ENCODE measurements at regions not wholly inside any gene's neighbourhood (a gene's known extent, or its start where the extent isn't known, plus 50 kb on each side); places are given as distances from the start of the nearest gene placed in this dataset.

DNA sequence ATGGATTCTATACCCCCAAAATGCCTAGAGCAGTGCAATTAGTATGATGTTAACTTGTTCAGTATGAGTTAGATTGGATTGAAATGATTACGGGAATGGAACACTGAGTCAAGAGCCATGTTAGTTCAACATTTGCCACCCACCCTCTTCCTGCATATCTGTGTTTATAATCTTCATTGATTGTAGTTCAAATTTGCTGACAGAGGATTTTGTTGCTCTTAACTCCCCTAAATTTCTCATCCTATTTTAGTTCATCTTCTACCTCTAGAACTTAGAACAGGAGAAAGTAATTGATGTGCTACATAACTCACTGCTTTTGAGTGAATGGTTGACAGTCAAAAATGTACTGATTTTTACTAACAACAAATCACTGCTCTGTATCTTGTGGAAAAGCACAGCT lies 673.5 kb upstream of the NRXN1 start:
- TF ChIP-seq POLR2AphosphoS5 (IDR thresholded peaks at IDR 0.05; ENCODE audit: low read depth), result no peak
- no peak for TF ChIP-seq NANOG (IDR thresholded peaks at IDR 0.05; ENCODE audit: borderline replicate concordance)
- no peak for TF ChIP-seq CREB1 (CRISPR knock-in tag; IDR thresholded peaks at IDR 0.05; ENCODE audit: low read depth)
- TF ChIP-seq, protein P1, sequence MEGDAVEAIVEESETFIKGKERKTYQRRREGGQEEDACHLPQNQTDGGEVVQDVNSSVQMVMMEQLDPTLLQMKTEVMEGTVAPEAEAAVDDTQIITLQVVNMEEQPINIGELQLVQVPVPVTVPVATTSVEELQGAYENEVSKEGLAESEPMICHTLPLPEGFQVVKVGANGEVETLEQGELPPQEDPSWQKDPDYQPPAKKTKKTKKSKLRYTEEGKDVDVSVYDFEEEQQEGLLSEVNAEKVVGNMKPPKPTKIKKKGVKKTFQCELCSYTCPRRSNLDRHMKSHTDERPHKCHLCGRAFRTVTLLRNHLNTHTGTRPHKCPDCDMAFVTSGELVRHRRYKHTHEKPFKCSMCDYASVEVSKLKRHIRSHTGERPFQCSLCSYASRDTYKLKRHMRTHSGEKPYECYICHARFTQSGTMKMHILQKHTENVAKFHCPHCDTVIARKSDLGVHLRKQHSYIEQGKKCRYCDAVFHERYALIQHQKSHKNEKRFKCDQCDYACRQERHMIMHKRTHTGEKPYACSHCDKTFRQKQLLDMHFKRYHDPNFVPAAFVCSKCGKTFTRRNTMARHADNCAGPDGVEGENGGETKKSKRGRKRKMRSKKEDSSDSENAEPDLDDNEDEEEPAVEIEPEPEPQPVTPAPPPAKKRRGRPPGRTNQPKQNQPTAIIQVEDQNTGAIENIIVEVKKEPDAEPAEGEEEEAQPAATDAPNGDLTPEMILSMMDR (conservative IDR thresholded peaks at IDR 0.05; ENCODE audit: low read depth in 2 of 2), result no peak
- TF ChIP-seq EZH2 (IDR thresholded peaks at IDR 0.05; ENCODE audit: low read depth, unreplicated experiment), result no peak
- no peak for TF ChIP-seq JUNB (IDR thresholded peaks at IDR 0.05; ENCODE audit: unreplicated experiment)
- TF ChIP-seq, protein P2, sequence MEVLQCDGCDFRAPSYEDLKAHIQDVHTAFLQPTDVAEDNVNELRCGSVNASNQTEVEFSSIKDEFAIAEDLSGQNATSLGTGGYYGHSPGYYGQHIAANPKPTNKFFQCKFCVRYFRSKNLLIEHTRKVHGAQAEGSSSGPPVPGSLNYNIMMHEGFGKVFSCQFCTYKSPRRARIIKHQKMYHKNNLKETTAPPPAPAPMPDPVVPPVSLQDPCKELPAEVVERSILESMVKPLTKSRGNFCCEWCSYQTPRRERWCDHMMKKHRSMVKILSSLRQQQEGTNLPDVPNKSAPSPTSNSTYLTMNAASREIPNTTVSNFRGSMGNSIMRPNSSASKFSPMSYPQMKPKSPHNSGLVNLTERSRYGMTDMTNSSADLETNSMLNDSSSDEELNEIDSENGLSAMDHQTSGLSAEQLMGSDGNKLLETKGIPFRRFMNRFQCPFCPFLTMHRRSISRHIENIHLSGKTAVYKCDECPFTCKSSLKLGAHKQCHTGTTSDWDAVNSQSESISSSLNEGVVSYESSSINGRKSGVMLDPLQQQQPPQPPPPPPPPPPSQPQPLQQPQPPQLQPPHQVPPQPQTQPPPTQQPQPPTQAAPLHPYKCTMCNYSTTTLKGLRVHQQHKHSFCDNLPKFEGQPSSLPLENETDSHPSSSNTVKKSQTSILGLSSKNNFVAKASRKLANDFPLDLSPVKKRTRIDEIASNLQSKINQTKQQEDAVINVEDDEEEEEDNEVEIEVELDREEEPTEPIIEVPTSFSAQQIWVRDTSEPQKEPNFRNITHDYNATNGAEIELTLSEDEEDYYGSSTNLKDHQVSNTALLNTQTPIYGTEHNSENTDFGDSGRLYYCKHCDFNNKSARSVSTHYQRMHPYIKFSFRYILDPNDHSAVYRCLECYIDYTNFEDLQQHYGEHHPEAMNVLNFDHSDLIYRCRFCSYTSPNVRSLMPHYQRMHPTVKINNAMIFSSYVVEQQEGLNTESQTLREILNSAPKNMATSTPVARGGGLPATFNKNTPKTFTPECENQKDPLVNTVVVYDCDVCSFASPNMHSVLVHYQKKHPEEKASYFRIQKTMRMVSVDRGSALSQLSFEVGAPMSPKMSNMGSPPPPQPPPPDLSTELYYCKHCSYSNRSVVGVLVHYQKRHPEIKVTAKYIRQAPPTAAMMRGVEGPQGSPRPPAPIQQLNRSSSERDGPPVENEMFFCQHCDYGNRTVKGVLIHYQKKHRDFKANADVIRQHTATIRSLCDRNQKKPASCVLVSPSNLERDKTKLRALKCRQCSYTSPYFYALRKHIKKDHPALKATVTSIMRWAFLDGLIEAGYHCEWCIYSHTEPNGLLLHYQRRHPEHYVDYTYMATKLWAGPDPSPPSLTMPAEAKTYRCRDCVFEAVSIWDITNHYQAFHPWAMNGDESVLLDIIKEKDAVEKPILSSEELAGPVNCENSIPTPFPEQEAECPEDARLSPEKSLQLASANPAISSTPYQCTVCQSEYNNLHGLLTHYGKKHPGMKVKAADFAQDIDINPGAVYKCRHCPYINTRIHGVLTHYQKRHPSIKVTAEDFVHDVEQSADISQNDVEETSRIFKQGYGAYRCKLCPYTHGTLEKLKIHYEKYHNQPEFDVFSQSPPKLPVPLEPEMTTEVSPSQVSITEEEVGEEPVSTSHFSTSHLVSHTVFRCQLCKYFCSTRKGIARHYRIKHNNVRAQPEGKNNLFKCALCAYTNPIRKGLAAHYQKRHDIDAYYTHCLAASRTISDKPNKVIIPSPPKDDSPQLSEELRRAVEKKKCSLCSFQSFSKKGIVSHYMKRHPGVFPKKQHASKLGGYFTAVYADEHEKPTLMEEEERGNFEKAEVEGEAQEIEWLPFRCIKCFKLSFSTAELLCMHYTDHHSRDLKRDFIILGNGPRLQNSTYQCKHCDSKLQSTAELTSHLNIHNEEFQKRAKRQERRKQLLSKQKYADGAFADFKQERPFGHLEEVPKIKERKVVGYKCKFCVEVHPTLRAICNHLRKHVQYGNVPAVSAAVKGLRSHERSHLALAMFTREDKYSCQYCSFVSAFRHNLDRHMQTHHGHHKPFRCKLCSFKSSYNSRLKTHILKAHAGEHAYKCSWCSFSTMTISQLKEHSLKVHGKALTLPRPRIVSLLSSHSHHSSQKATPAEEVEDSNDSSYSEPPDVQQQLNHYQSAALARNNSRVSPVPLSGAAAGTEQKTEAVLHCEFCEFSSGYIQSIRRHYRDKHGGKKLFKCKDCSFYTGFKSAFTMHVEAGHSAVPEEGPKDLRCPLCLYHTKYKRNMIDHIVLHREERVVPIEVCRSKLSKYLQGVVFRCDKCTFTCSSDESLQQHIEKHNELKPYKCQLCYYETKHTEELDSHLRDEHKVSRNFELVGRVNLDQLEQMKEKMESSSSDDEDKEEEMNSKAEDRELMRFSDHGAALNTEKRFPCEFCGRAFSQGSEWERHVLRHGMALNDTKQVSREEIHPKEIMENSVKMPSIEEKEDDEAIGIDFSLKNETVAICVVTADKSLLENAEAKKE (CRISPR knock-in tag; IDR thresholded peaks at IDR 0.05), result no peak
- TF ChIP-seq ZNF331 (CRISPR knock-in tag; IDR thresholded peaks at IDR 0.05; ENCODE audit: low read depth), result no peak
- TF ChIP-seq STAT1 (IDR thresholded peaks at IDR 0.05; ENCODE audit: unreplicated experiment), result no peak
- TF ChIP-seq, protein P3, sequence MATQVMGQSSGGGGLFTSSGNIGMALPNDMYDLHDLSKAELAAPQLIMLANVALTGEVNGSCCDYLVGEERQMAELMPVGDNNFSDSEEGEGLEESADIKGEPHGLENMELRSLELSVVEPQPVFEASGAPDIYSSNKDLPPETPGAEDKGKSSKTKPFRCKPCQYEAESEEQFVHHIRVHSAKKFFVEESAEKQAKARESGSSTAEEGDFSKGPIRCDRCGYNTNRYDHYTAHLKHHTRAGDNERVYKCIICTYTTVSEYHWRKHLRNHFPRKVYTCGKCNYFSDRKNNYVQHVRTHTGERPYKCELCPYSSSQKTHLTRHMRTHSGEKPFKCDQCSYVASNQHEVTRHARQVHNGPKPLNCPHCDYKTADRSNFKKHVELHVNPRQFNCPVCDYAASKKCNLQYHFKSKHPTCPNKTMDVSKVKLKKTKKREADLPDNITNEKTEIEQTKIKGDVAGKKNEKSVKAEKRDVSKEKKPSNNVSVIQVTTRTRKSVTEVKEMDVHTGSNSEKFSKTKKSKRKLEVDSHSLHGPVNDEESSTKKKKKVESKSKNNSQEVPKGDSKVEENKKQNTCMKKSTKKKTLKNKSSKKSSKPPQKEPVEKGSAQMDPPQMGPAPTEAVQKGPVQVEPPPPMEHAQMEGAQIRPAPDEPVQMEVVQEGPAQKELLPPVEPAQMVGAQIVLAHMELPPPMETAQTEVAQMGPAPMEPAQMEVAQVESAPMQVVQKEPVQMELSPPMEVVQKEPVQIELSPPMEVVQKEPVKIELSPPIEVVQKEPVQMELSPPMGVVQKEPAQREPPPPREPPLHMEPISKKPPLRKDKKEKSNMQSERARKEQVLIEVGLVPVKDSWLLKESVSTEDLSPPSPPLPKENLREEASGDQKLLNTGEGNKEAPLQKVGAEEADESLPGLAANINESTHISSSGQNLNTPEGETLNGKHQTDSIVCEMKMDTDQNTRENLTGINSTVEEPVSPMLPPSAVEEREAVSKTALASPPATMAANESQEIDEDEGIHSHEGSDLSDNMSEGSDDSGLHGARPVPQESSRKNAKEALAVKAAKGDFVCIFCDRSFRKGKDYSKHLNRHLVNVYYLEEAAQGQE (IDR thresholded peaks at IDR 0.05; ENCODE audit: unreplicated experiment), result no peak
- TF ChIP-seq, protein P4, sequence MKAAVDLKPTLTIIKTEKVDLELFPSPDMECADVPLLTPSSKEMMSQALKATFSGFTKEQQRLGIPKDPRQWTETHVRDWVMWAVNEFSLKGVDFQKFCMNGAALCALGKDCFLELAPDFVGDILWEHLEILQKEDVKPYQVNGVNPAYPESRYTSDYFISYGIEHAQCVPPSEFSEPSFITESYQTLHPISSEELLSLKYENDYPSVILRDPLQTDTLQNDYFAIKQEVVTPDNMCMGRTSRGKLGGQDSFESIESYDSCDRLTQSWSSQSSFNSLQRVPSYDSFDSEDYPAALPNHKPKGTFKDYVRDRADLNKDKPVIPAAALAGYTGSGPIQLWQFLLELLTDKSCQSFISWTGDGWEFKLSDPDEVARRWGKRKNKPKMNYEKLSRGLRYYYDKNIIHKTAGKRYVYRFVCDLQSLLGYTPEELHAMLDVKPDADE (IDR thresholded peaks at IDR 0.05), result no peak
- no peak for TF ChIP-seq ZNF114 (CRISPR knock-in tag; IDR thresholded peaks at IDR 0.05)
- DNase-seq (ENCODE audit: low spot score), result no peak
- H3K9me3 Mint-ChIP-seq, result no peaks in the 10 kb centered on the region
- H3F3A ChIP-seq (replicated peaks; ENCODE audit: low read depth), result no peaks in the 10 kb centered on the region
- H3K4me3 Mint-ChIP-seq, result no peak overlapping the region
- no peak overlapping the region for H3K27ac ChIP-seq (ENCODE audit: low read depth)
- H3K36me3 ChIP-seq (ENCODE audit: insufficient read depth), result no peaks in the 10 kb centered on the region
- H3K79me2 ChIP-seq (replicated peaks; ENCODE audit: insufficient read depth), result no peaks in the 10 kb centered on the region
- no peaks in the 10 kb centered on the region for H3K4me1 ChIP-seq (ENCODE audit: insufficient read depth)
- H3K4me1 Mint-ChIP-seq, result peaks cover 3% of the 10 kb centered on the region
- no peak overlapping the region for H3K4me3 ChIP-seq
- ATAC-seq, result no peak
- H3K9me2 ChIP-seq (ENCODE audit: insufficient read depth), result no peaks in the 10 kb centered on the region
- H3K27ac Mint-ChIP-seq, result no peak overlapping the region
- no peaks in the 10 kb centered on the region for H4K20me1 ChIP-seq (replicated peaks; ENCODE audit: insufficient read depth)
- no peaks in the 10 kb centered on the region for H3K27me3 ChIP-seq (ENCODE audit: insufficient read depth)
- H3K27me3 Mint-ChIP-seq (ENCODE audit: insufficient read depth, low read depth, poor library complexity), result no peaks in the 10 kb centered on the region
- H3K36me3 Mint-ChIP-seq (ENCODE audit: low read depth), result no peaks in the 10 kb centered on the region
- no peak overlapping the region for H3K4me2 ChIP-seq
- H2AFZ ChIP-seq, result no peak overlapping the region

All from GM23338 (cell line).